T-helper 2 cell (primary cell): ENCODE measurements at regions not wholly inside any gene's neighbourhood (a gene's known extent, or its start where the extent isn't known, plus 50 kb on each side); places are given as distances from the start of the nearest gene placed in this dataset.

ENCODE experiments used
- DNase-seq, 5 experiments: peaks; one replicate each; pipeline versions ENCODE4 v3.0.0 to v3.0.0-alpha.2; 2012 to 2022

GRCh38 chr12:92530706-92531105 lies 172.1 kb upstream of the PLEKHG7 start:
- DNase-seq: no peak

DNA sequence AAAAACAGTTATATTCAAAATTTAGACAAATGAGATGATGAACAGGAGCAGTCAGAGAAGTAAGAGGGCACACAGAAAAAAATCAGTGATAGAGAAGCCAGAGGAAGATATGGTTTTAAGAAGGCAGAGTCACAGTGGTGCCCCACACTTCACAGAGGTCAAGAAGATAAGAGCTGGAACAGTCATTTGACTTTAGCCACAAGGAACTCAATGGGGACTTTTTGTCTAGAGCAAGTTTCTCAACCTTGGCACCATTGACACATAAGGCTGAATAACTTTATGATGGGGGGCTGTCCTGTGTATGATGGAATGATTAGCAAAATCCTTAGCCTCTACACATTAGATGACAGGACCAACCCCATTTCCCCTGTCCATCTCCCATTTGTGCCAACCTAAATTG lies 172.8 kb upstream of the PLEKHG7 start:
- DNase-seq: peak in 1 of 5 experiments; percentile 28

DNA sequence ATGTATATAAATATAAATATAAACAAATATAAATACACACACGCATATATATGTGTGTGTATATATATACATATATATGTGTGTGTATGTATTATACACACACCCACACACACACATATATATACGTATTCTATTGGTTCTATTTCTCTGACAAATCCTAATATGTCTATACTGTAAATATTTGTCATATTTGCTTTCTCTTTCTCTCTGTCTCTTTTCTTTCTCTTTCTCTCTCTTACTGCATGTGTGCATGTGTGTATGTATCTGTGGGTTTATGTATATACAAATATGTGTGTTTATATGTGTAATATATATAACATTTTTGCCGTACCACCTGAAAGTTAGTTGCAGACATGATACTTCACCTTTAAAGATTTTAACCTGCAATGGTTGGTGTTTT lies 174.2 kb upstream of the PLEKHG7 start:
- DNase-seq: no peak

- DNase-seq: no peak
These were observed 174.7 kb upstream of the PLEKHG7 start for GRCh38 chr12:92528097-92528496.

DNA sequence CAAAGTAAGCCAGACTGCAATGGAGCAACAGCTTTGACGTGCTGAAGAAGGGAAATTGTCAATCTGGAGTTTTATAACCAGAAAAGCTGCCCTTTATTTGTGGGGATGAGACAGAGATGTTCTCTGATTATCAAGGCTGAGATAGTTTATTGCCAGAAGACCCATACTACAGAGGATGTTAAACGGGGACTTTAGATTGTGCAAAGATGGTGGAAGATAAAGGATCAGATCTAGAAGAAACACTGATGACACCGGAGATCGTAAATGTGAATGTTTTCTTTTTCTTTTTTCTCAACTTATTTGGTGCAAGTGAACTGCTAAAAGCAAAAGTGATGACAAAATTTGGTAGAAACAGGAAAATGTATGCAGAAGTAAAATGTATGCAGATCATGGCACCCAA lies 178.3 kb upstream of the PLEKHG7 start:
- DNase-seq: peak in 2 of 5 experiments; percentile 8 to 63

DNA sequence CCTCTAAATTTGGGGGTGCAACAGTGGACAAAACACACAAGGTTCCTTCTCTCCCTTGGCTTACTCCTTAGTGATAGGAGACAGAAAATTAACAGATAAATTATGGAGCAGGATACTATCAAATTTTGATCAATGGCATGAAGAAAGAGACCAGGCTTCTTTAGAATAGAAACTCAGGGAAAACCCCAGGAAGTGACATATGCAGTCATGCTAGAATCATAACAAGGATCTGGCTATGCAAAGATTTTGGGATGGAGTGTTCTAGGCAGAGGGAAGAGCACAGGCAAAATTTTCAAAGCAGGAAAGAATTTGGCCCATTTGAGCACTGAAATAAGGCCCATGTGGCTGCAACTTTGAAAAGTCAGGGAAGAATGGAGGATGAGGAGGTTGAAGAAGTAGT lies 182.3 kb upstream of the PLEKHG7 start:
- DNase-seq: no peak

GRCh38 chr12:92519284-92519683 lies 183.5 kb upstream of the PLEKHG7 start:
- no peak for DNase-seq

GRCh38 chr12:92518071-92518470 lies 184.7 kb upstream of the PLEKHG7 start:
- no peak for DNase-seq

DNA sequence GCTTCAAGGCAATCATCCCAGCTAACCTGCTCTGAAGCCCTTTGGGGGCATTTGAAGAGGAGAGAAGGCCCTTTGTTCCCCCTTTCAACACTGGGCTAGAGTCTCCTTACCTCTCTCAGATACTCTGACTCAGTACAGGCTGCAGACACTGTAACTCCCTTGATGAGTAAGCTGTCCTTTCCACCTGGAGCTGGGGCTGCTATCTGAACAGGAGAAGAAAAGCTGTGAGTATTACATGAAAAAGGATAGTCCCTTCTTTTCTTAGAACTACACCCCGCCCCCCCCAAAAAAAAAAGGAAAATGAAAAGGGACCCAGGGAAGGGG lies 186.6 kb upstream of the PLEKHG7 start:
- DNase-seq: no peak

- no peak for DNase-seq
These were observed 189.5 kb upstream of the PLEKHG7 start for GRCh38 chr12:92513231-92513730.

- no peak for DNase-seq
These were observed 191.0 kb upstream of the PLEKHG7 start for GRCh38 chr12:92511786-92512185.

DNA sequence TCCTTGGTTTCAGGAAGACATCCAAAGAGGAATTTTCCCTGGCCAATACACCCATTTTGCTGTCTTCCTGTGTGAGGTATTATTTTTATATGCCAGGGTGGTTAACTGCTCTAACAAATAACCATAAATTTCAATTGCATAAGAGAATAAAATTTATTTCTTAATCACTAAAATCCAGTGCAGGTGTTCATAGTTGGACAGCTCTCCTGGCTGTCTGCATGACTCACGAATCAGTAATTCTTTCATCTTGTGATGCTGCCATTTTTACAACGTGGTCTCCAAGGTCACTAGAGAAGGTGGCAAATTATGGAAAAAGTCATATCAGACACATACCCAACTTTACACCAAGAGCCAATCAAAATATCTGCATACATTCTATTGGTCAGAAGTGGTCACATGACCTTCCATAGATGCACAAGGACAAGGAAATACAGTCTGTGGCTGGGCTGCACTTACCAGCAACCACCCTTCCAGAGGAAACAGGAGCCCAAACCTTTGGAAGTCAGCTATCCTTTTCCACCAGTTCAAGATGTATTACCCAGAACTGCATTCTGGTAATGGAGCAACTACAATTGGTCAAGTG lies 193.5 kb upstream of the PLEKHG7 start:
- DNase-seq: no peak

DNA sequence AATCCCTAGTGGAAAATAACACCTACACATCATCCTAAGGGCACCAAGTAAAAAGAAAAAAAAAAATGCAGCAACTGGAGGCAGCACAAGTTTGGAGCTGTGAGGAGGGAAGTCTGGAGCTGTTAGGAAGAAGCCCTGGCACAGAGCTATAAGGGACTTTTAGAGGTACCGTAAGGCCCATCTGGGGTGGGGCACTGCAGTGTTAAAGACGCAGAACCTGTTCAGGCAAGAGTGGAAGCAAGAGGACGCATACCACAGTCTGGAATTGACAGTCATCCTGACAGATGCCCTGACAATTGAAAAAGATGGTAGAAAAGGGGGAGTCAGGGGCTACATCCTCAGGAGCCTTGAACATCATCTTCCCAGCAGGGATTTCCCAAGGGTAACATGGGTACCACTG lies 195.9 kb upstream of the PLEKHG7 start:
- no peak for DNase-seq

DNA sequence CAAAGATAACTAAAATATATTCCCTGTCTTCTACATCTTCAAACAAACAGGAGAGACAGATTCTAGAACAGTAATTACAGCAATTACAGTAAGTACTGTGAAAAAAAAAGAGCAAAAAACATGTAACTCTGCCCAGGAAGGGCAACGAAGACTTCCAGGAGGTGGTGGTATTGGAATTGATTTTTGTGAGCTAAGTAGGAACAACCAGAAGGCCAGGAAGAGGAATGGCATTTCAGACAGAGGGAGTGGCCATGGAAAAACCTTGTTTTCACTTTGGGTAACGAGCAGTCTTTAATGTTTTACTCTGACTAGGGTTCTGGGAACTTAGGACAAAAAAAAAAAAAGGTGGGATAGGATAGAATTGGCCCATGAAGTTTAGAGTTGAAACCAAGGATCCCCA lies 196.3 kb upstream of the PLEKHG7 start:
- DNase-seq: no peak

- peak in 4 of 5 experiments; percentile 5 to 82 (median 24) for DNase-seq
These were observed 197.2 kb upstream of the PLEKHG7 start for GRCh38 chr12:92505254-92506231.

- DNase-seq: no peak
These were observed 198.2 kb upstream of the PLEKHG7 start for GRCh38 chr12:92504594-92504981.

DNA sequence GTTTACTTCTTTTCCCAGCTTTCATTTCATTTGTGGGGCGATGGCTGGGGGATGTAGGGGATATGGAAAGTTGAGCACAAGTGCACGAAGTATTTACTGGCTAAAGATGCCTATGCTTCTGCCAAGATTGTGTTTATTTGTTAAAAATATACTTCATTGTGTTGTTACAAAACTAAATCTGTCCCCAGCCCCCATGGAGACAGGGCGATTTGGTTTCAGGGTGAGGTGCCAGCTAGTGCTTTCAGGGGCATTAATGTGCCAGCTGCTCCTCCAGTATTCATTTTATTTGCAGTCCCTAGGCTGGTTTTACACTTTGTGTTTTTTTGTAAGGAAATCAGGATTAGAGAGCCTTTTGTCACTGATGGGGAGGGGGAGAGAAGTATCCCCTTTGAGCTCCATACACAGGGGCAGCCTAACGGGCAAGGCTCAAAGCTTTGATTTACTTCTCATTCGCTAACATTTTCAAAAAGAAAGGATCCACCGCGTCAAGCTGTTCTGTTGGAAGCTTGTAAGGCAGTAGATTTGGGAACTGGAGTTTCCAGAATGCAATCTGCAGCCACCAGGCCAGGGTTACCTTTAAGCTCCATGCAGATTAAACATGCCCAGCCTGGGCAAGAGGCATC lies 198.7 kb upstream of the PLEKHG7 start:
- no peak for DNase-seq

GRCh38 chr12:92503029-92503931 lies 199.5 kb upstream of the PLEKHG7 start:
- peak in 1 of 5 experiments; percentile 86 for DNase-seq

DNA sequence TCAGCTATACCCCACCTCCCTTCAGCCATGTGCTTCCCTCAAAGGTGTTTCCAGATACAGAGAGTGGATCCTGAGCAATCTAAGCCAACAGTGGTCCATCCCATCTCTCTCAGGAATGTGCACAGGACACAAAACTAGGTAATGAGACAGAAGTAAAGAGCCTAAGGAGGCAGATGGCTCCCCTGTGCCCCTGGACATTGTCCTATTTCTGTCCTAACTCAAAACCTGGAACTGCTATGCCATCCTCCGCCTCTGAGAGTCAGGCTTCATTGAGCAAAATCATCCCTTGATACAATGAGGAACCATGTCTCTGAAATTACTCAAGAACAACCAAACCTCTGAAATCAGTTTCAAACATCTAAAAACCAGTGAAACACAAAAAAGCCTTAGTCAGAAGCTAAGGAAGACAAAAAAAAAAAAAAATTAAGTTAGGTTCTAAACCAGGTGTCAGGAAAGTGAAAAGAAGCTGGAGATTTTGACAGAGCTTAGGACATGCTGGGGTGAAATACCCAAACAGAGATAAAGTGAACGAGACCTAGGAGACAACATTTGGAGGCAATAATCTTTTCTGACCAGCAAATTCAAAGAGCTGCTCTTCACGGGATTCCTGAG lies 200.3 kb upstream of the PLEKHG7 start:
- DNase-seq: peak in 1 of 5 experiments; percentile 75

DNA sequence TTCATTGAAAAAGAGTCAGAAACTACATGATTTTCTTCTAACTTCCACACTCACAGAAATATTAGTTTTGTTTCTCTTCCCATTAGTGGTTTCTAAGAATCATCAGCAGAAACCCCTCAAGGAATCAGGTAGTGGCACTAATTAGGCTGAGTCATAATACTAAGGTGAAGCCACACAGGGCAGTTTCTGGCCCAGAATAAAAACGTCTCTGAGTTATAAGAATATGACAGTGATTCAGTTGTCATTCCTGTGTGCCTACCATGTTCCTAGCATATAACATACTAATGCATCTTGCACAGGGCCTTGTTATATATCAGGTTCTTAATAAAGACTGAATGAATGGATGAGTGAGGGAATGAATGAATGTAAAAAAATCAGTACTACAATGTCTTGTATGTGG lies 206.0 kb upstream of the PLEKHG7 start:
- no peak for DNase-seq

DNA sequence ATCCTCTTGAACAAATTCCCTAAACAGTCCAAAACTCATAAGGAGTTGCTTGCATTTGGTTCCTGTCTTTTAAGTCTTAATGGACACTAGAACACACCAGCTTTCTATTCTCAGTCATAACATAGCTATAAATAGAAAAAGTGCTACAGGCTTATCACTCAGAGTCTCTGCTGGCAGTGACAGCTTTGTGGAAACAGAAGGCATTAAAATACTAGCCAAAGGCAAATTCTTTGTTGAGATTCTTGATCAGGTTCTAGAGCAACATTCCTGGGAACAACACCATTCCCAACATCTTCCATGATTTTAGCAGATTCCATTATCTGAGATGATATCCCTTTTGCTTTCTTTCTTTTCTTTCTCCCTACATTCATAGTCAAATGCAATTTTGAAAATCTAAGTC lies 207.7 kb upstream of the PLEKHG7 start:
- no peak for DNase-seq

GRCh38 chr12:92493816-92494215 lies 209.0 kb upstream of the PLEKHG7 start:
- no peak for DNase-seq
